IMR-90 (cell line): ENCODE measurements at regions not wholly inside any gene's neighbourhood (a gene's known extent, or its start where the extent isn't known, plus 50 kb on each side); places are given as distances from the start of the nearest gene placed in this dataset.
A peak's percentile ranks its signal among the peaks of the same experiment; 100 is the strongest.

Experiments used
- ATAC-seq: fragments of 200-7000 bp; cut with Tn5 transposase; 2 replicates; pipeline ENCODE4 v1.9.1; 2020; ENCODE audit warnings: low read depth, mild to moderate bottlenecking, moderate library complexity
- BruUV-seq: library from RNA; stranded (reverse); fragments of 400-500 nt; replicated peaks from 2 replicates; lab custom pipeline; 2021; lab: Mats Ljungman, UMichigan
- CTCF ChIA-PET: fragments of 300-600 bp; formaldehyde crosslinking; extraction: SDS; loops from one replicate; lab custom pipeline; 2021; ENCODE audit warnings: antibody characterized with exemption; lab: Yijun Ruan, JAX
- POLR2A ChIA-PET: fragments of 300-600 bp; sonication (Branson Sonifier 250); formaldehyde crosslinking; loops from one replicate; lab custom pipeline; 2022; ENCODE audit warnings: antibody characterized with exemption; ENCODE audit not compliant: unreplicated experiment; lab: Charles Lee
- DNase-seq: peaks from one replicate; pipeline ENCODE4 v3.0.0; 2013
- H2AFZ ChIP-seq: replicated peaks from 2 replicates; pipeline ENCODE3; 2013; ENCODE audit warnings: low read length, mild to moderate bottlenecking; ENCODE audit not compliant: poor library complexity
- H2AK5ac ChIP-seq: 2 replicates; pipeline ENCODE4 v1.6.1; 2013; ENCODE audit warnings: low read depth, low read length, inconsistent platforms
- H2AK9ac ChIP-seq: replicated peaks from 2 replicates; pipeline ENCODE3; 2013; ENCODE audit warnings: mild to moderate bottlenecking, low read depth, low read length, moderate library complexity; ENCODE audit not compliant: poor library complexity
- H2BK120ac ChIP-seq: 2 replicates; pipeline ENCODE4 v1.6.1; 2013; ENCODE audit warnings: low read depth, low read length, inconsistent platforms
- H2BK15ac ChIP-seq: 3 replicates; pipeline ENCODE4 v1.6.1; 2013; ENCODE audit warnings: low read depth, low read length, inconsistent platforms
- H2BK20ac ChIP-seq: 2 replicates; pipeline ENCODE4 v1.6.1; 2013; ENCODE audit warnings: low read depth, mild to moderate bottlenecking, inconsistent platforms, low read length, moderate library complexity
- H2BK5ac ChIP-seq: 2 replicates; pipeline ENCODE4 v1.6.1; 2013; ENCODE audit warnings: mild to moderate bottlenecking, low read depth, low read length, inconsistent platforms; ENCODE audit not compliant: poor library complexity, severe bottlenecking
- H3K14ac ChIP-seq: replicated peaks from 2 replicates; pipeline ENCODE4 v1.6.1; 2013; ENCODE audit warnings: low read depth, low read length, inconsistent platforms
- H3K18ac ChIP-seq: 2 replicates; pipeline ENCODE4 v1.6.1; 2013; ENCODE audit warnings: low read depth, low read length, control low read depth
- H3K23ac ChIP-seq: 2 replicates; pipeline ENCODE4 v1.6.1; 2013; ENCODE audit warnings: low read depth, low read length, inconsistent platforms
- H3K27ac ChIP-seq: 2 replicates; pipeline ENCODE4 v1.5.1; 2013; ENCODE audit warnings: mild to moderate bottlenecking, control low read depth, low read length; ENCODE audit not compliant: insufficient read depth
- H3K27me3 ChIP-seq: 2 replicates; pipeline ENCODE4 v1.6.1; 2013; ENCODE audit warnings: low read length; ENCODE audit not compliant: control insufficient read depth, insufficient read depth
- H3K36me3 ChIP-seq: 2 replicates; pipeline ENCODE4 v1.6.1; 2013; ENCODE audit warnings: low read length, mixed read lengths; ENCODE audit not compliant: control insufficient read depth, insufficient read depth
- H3K4ac ChIP-seq: 2 replicates; pipeline ENCODE4 v1.6.1; 2013; ENCODE audit warnings: low read depth, low read length, inconsistent platforms
- H3K4me1 ChIP-seq: 2 replicates; pipeline ENCODE4 v1.6.1; 2013; ENCODE audit warnings: low read length, mixed read lengths; ENCODE audit not compliant: control insufficient read depth, insufficient read depth
- H3K4me2 ChIP-seq: 2 replicates; pipeline ENCODE4 v1.6.1; 2013; ENCODE audit warnings: low read depth, mild to moderate bottlenecking, control low read depth, low read length, moderate library complexity
- H3K4me3 ChIP-seq: 2 replicates; pipeline ENCODE4 v1.5.1; 2013; ENCODE audit warnings: low read depth, mild to moderate bottlenecking, control low read depth, low read length, moderate library complexity; ENCODE audit not compliant: insufficient read depth
- H3K56ac ChIP-seq: 2 replicates; pipeline ENCODE4 v1.6.1; 2013; ENCODE audit warnings: low read length, inconsistent platforms; ENCODE audit not compliant: insufficient read depth; ENCODE audit errors: extremely low read depth
- H3K79me1 ChIP-seq, 2 experiments: 2 replicates each; pipeline ENCODE4 v1.6.1; 2013; ENCODE audit warnings: low read length in 2 of 2, inconsistent platforms in 1 of 2, low read depth in 1 of 2
- H3K9ac ChIP-seq: 2 replicates; pipeline ENCODE4 v1.6.1; 2013; ENCODE audit warnings: low read depth, low read length, control low read depth
- H3K9me1 ChIP-seq: 2 replicates; pipeline ENCODE4 v1.6.1; 2013; ENCODE audit warnings: low read length, inconsistent platforms; ENCODE audit not compliant: insufficient read depth
- H3K9me3 ChIP-seq: 2 replicates; pipeline ENCODE4 v1.6.1; 2013; ENCODE audit warnings: low read length; ENCODE audit not compliant: control insufficient read depth, insufficient read depth
- H4K20me1 ChIP-seq: 2 replicates; pipeline ENCODE4 v1.6.1; 2013; ENCODE audit warnings: low read length, inconsistent platforms; ENCODE audit not compliant: insufficient read depth
- H4K5ac ChIP-seq: 2 replicates; pipeline ENCODE4 v1.6.1; 2013; ENCODE audit warnings: mild to moderate bottlenecking, low read depth, low read length, control low read depth
- H4K8ac ChIP-seq, 2 experiments: 2 replicates each; pipeline ENCODE4 v1.6.1; 2013; ENCODE audit warnings: low read depth in 2 of 2, low read length in 2 of 2, control low read depth in 1 of 2, inconsistent platforms in 1 of 2
- H4K91ac ChIP-seq: 2 replicates; pipeline ENCODE4 v1.6.1; 2013; ENCODE audit warnings: low read depth, low read length, inconsistent platforms; ENCODE audit not compliant: insufficient read depth
- BHLHE40 ChIP-seq: fragments of 150-350 bp; IDR thresholded peaks from 2 replicates; pipeline ENCODE4 v1.6.1; 2016; ENCODE audit warnings: mild to moderate bottlenecking, low read depth, low read length
- CEBPB ChIP-seq: IDR thresholded peaks from 2 replicates; pipeline ENCODE4 v1.6.1; 2012; ENCODE audit warnings: low read depth, low read length, improper control_type of control experiment
- CTCF ChIP-seq: conservative IDR thresholded peaks from 2 replicates; pipeline ENCODE4 v1.5.1; 2012; ENCODE audit warnings: mild to moderate bottlenecking, low read depth, low read length, improper control_type of control experiment
- ELK1 ChIP-seq: fragments of 150-350 bp; IDR thresholded peaks from 2 replicates; pipeline ENCODE4 v1.6.1; 2016; ENCODE audit warnings: low read depth, mild to moderate bottlenecking, low read length, moderate library complexity, borderline replicate concordance
- FOS ChIP-seq: fragments of 150-350 bp; IDR thresholded peaks from 2 replicates; pipeline ENCODE4 v1.6.1; 2016; ENCODE audit warnings: low read depth, low read length
- MAZ ChIP-seq: IDR thresholded peaks from 2 replicates; pipeline ENCODE4 v1.6.1; 2012; ENCODE audit warnings: low read depth, mild to moderate bottlenecking, low read length, improper control_type of control experiment, moderate library complexity, borderline replicate concordance
- MXI1 ChIP-seq: IDR thresholded peaks from 2 replicates; pipeline ENCODE4 v1.6.1; 2012; ENCODE audit warnings: low read depth, mild to moderate bottlenecking, low read length, moderate library complexity, borderline replicate concordance
- NFE2L2 ChIP-seq: fragments of 150-350 bp; IDR thresholded peaks from 2 replicates; pipeline ENCODE4 v1.6.1; 2016; ENCODE audit warnings: low read depth, mild to moderate bottlenecking, low read length
- RAD21 ChIP-seq: IDR thresholded peaks from 2 replicates; pipeline ENCODE4 v1.6.1; 2012; ENCODE audit warnings: low read length, improper control_type of control experiment
- RCOR1 ChIP-seq: IDR thresholded peaks from 2 replicates; pipeline ENCODE4 v1.6.1; 2012; ENCODE audit warnings: mild to moderate bottlenecking, low read length, improper control_type of control experiment; ENCODE audit not compliant: insufficient replicate concordance
- RFX5 ChIP-seq: IDR thresholded peaks from 2 replicates; pipeline ENCODE4 v1.8.0; 2012; ENCODE audit warnings: low read depth, mild to moderate bottlenecking, low read length, moderate library complexity
- SMC3 ChIP-seq: fragments of 150-350 bp; IDR thresholded peaks from 2 replicates; pipeline ENCODE4 v1.6.1; 2016; ENCODE audit warnings: low read depth, mild to moderate bottlenecking, antibody characterized with exemption, low read length, moderate library complexity
- USF2 ChIP-seq: fragments of 150-350 bp; IDR thresholded peaks from 2 replicates; pipeline ENCODE4 v1.6.1; 2017; ENCODE audit warnings: mild to moderate bottlenecking, antibody characterized with exemption, low read length, low read depth
- WGBS, 2 experiments: methylation state at CpG; one replicate each; pipeline versions ENCODE4 v1.1.5 to v1.1.7; 2013; ENCODE audit warnings: missing lambda C conversion rate in 2 of 2; ENCODE audit not compliant: insufficient read length in 1 of 2; ENCODE audit errors: extremely low coverage in 2 of 2; 5-methylcytosine and 5-hydroxymethylcytosine counted together
- dilution Hi-C: fragments of 300-500 bp; cut with HindIII; formaldehyde crosslinking; loops from one replicate; pipeline ENCODE4 v1.14.3; 2018; ENCODE audit warnings: low sequenced_read_pairs; ENCODE audit not compliant: unreplicated experiment
- in situ Hi-C: fragments of 300-500 bp; cut with MboI; formaldehyde crosslinking; loops from 3 replicates; pipeline ENCODE4 v1.14.3; 2019; ENCODE audit warnings: low sequenced_read_pairs, inconsistent platforms, mixed read lengths
- intact Hi-C: fragments of 100-400 bp; cut with micrococcal nuclease; formaldehyde crosslinking; loops from 2 replicates; pipeline ENCODE4 v1.10.0; 2022

- peak; percentile 94 for ATAC-seq
- ChIA-PET POLR2A (interaction anchor here (0.5 to 1.9 kb wide), 7 partner anchors 16 to 1824 kb away, joined by 3 to 15 read pairs (median 5); partner anchors contain the start of gene WDR36), CTCF (interaction anchor here (1.5 kb wide), 2 partner anchors 17 to 46 kb away, joined by 3 read pairs; no protein-coding TSS in a partner anchor)
- no peaks in the 10 kb centered on the region for H3K27me3 ChIP-seq
- no peaks in the 10 kb centered on the region for H3K79me1 ChIP-seq
- peaks cover 4% of the 10 kb centered on the region; the same call in 1 of the 2 replicates for H3K9me1 ChIP-seq
- no peak overlapping the region for H3K4me3 ChIP-seq
- H3K23ac ChIP-seq, result peak overlapping the region; percentile 31; the same call in 1 of the 2 replicates
- peak overlapping the region; percentile 81 for H3K56ac ChIP-seq
- H2AK5ac ChIP-seq, result peak overlapping the region; percentile 40; the same call in 1 of the 2 replicates
- DNase-seq, result peak; percentile 95
- H2BK20ac ChIP-seq, result peak overlapping the region; percentile 89
- peak overlapping the region; percentile 75 for H3K4ac ChIP-seq
- peak overlapping the region; percentile 52; the same call in 1 of the 2 replicates for H3K14ac ChIP-seq
- H3K9ac ChIP-seq, result peak overlapping the region; percentile 36; the same call in 1 of the 2 replicates
- peak overlapping the region; percentile 83; the same call in 1 of the 2 replicates for H3K27ac ChIP-seq
- H2BK120ac ChIP-seq, result peak overlapping the region; percentile 92
- no peak overlapping the region for H2AK9ac ChIP-seq
- WGBS, 2 experiments, result no CpG with 5 or more reads among the region's 6 CpGs
- dilution Hi-C loops (no loop called here), in situ Hi-C loops (no loop called here), intact Hi-C loops (loop anchor here (5.0 kb wide), 2 partner anchors 149 to 156 kb away; partner anchors contain the start of gene TSLP)
- H3K9me3 ChIP-seq, result no peaks in the 10 kb centered on the region
- peak overlapping the region; percentile 88 for H3K18ac ChIP-seq
- peak overlapping the region; percentile 82 for H3K4me2 ChIP-seq
- no peaks in the 10 kb centered on the region for H3K36me3 ChIP-seq
- peaks cover 11% of the 10 kb centered on the region for H3K4me1 ChIP-seq
- peak overlapping the region; percentile 57; the same call in 1 of the 3 replicates for H2BK15ac ChIP-seq
- H4K5ac ChIP-seq, result 0 out of 2 replicates have a peak overlapping the region, but pooled peaks have one; percentile 19
- H4K8ac ChIP-seq, result peak overlapping the region; percentile 72 to 83; a peak in 3 of 4 replicates
- H4K20me1 ChIP-seq, result no peaks in the 10 kb centered on the region
- H2AFZ ChIP-seq, result no peak overlapping the region
- peak overlapping the region; percentile 74 for H4K91ac ChIP-seq
- BruUV-seq, result no TSS peak
- H2BK5ac ChIP-seq, result peak overlapping the region; percentile 90
- TF ChIP-seq RFX5 (no peak), FOS (peak; percentile 89), RAD21 (no peak; the same call in 1 of the 2 replicates), MAZ (no peak), NFE2L2 (no peak), BHLHE40 (no peak), SMC3 (no peak), MXI1 (no peak), CEBPB (peak; percentile 96), RCOR1 (peak; percentile 23), ELK1 (no peak), CTCF (no peak), USF2 (no peak)
Observed at GRCh38 chr5:110916381-110917049, 155.0 kb upstream of the TSLP start.
